ENCODE measurements at regions not wholly inside any gene's neighbourhood (a gene's known extent, or its start where the extent isn't known, plus 50 kb on each side); places are given as distances from the start of the nearest gene placed in this dataset.

- no peaks in the 10 kb centered on the region for H3K9me3 ChIP-seq
- peak in 1 of 2 donors; percentile 22 for DNase-seq
- H3K27me3 ChIP-seq, result peaks cover 0 to 26% (median 0%) of the 10 kb centered on the region in 3 donors
- H3K4me1 ChIP-seq, result no peaks in the 10 kb centered on the region
- no peak overlapping the region for H3K4me3 ChIP-seq
- 68 to 81% (median 73%) methylated on average over 12 to 21 of the region's 21 CpGs for WGBS, 5 donors
- H3K27ac ChIP-seq, result no peak overlapping the region
- no peaks in the 10 kb centered on the region for H3K36me3 ChIP-seq
- intact Hi-C loops (cut with DNase I; ENCODE audit: low total_unique reads), result no loop called here
- TF ChIP-seq POLR2AphosphoS5 (IDR thresholded peaks at IDR 0.05) (no peak), CTCF (IDR thresholded peaks at IDR 0.05) (no peak), POLR2A (IDR thresholded peaks at IDR 0.05) (no peak), EP300 (IDR thresholded peaks at IDR 0.05) (no peak)
Observed at GRCh38 chr22:48898524-48899250, 929.0 kb downstream of the BRD1 start.

GRCh38 chr22:48897645-48898370 is 929.9 kb downstream of the BRD1 start:
- Histone ChIP-seq H3K36me3 (no peaks in the 10 kb centered on the region), H3K27ac (no peak overlapping the region), H3K4me1 (no peaks in the 10 kb centered on the region), H3K4me3 (no peak overlapping the region), H3K27me3 (peaks cover 0 to 34% (median 0%) of the 10 kb centered on the region in 3 donors), H3K9me3 (no peaks in the 10 kb centered on the region)
- WGBS, 5 donors, result 73 to 85% (median 80%) methylated on average over 9 to 14 of the region's 14 CpGs
- TF ChIP-seq EP300 (IDR thresholded peaks at IDR 0.05) (no peak), POLR2AphosphoS5 (IDR thresholded peaks at IDR 0.05) (no peak), CTCF (IDR thresholded peaks at IDR 0.05) (no peak), POLR2A (IDR thresholded peaks at IDR 0.05) (no peak)
- intact Hi-C loops (cut with DNase I; ENCODE audit: low total_unique reads), result no loop called here
- DNase-seq, result peak in 1 of 2 donors; percentile 20

GRCh38 chr22:48896766-48897644 is 930.7 kb downstream of the BRD1 start:
- H3K4me3 ChIP-seq, result no peak overlapping the region
- no peak overlapping the region for H3K27ac ChIP-seq
- H3K9me3 ChIP-seq, result peaks cover 0 to 3% (median under 1%) of the 10 kb centered on the region in 4 donors
- no peaks in the 10 kb centered on the region for H3K36me3 ChIP-seq
- TF ChIP-seq POLR2A (IDR thresholded peaks at IDR 0.05) (no peak), CTCF (IDR thresholded peaks at IDR 0.05) (no peak), POLR2AphosphoS5 (IDR thresholded peaks at IDR 0.05) (no peak), EP300 (IDR thresholded peaks at IDR 0.05) (no peak)
- intact Hi-C loops (cut with DNase I; ENCODE audit: low total_unique reads), result no loop called here
- peak in 1 of 2 donors; percentile 18 for DNase-seq
- no peaks in the 10 kb centered on the region for H3K4me1 ChIP-seq
- peaks cover 0 to 40% (median 0%) of the 10 kb centered on the region in 3 donors for H3K27me3 ChIP-seq
- 70 to 78% (median 75%) methylated on average over 22 to 33 of the region's 33 CpGs for WGBS, 5 donors
